HG03571 (cell line): ENCODE measurements at regions not wholly inside any gene's neighbourhood (a gene's known extent, or its start where the extent isn't known, plus 50 kb on each side); places are given as distances from the start of the nearest gene placed in this dataset.
"Not testable (repeated sequence)": the region's sequence is repeated elsewhere in the genome, so short reads cannot be mapped to it uniquely, and the experiment has no call there.

ENCODE experiments used
- ATAC-seq: cut with Tn5 transposase; IDR thresholded peaks from one replicate; pipeline ENCODE4 v1.9.1; 2021; ENCODE audit not compliant: unreplicated experiment

DNA sequence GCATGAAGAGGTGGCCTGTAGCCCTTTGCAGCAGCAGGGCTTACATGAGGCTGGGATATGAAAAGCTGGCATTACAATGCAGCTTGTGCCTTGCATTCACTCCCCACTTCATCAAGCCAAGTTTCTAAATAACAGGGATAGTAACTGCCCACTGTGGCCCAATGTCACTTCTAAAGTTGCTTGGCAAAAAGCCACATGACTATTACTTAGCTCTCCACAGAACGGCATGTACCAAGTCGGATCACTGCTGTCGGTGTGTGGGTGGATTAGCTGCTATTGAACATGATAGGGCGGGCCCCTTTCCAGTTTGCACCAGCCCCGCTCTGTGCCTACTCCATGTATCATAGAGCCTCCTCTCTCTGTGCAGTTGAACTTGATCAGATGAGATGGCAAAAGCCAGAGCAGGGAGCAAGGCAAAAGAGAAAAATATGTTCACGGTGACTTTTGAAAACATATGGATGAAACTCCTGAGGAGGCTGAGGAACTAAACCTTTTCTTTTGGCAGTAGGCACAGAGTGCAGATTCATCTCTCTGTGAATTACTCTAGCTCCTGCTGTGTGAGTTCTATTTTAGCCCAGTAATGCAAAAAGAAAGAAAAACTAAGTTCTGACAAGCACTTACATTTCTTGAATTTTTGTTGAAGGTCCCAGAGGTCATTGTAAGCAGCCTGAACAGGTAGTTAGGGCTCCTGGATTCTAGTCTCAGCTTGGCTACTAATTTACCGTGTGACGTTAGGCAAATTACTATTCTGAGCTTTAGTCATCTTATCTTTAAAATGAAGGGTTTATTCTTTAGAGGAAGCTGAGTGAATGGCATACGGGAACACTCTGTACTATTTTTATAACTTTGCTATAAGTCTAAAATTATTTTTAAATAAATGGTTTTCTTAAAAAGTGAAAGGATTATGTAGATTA is 125.6 kb upstream of the NBPF9 start:
- not testable (repeated sequence) for ATAC-seq

DNA sequence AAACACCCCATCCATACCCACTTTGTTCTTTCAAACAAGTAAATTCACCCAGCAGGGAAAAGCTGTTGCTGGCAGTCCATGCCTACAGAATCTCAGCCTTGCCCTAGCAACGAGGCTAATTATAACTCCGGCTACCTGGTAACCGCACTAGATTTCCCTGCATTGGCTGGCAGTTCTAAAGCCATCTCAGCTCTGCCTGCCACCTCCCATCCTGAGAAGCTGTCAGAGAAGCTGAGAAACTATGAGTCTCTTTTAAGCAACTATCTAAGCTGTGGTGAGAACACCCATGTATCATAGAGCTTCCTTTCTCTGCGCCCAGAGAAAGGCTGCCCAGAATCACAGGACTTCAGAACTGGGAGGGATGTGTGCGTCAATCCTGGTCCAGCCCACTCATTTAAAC is 126.5 kb upstream of the NBPF9 start:
- ATAC-seq: not testable (repeated sequence)

DNA sequence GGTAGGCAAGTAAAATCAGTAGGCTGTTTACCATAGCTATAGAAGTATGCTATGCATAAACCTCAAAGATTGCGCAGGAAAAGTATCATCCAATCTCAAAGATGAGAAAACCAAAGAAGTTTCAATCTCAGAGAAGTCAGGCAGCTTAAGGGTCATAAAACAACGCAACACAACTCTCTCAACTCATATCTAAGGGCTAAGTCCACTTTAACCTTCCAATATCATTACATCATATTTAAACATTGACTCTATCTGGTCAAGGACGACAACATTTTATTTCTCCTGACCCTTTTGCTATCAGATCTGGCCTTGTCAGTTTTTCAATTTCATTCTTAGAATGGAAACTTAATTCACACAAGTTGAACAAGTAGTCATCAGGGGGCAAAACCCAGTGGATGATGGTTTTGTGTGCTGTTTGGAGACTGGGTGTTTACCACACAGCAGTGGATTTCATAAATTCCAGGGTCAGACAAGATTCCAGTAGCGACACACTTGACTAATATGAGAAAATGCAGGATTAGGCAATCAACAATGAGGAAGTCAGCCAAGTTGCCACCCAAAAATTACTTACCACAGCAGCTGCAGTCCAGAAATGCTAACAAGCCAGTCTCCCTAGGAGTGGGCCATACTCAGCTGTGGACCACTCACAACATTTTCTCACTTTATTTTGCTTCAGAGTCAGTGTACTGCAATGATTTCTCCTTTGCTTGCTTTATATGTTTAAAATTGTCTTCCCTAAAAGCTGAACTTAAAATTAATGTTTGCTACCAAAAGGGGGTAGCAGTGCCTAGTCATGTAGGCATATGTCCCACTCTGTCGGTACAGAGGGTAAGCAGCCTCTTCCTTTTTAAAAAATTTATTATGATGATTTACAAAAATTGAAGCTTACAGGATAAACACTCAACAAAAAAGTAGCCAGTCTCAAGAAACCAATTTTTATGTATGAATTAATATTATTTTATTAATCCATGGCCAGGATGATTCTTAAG is 131.9 kb upstream of the NBPF9 start:
- not testable (repeated sequence) for ATAC-seq

DNA sequence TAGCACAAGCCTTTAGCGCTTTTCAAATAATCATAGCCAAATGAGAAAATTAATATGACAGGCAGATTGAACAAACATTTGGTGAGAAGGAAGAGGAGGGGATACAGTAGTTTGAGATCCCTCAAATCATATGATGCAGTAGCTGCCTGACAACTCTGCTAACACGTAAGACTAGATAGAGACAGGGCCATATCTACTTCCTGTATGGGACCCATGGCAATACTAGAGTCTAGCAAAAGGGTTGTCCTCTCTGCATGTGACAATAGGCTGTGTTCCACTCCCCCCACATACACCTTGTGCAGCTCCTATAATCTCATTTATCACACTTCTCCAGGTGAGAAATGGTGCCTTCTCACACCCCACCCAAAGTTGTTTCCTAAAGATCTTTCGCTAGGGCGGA is 134.2 kb upstream of the NBPF9 start:
- not testable (repeated sequence) for ATAC-seq

DNA sequence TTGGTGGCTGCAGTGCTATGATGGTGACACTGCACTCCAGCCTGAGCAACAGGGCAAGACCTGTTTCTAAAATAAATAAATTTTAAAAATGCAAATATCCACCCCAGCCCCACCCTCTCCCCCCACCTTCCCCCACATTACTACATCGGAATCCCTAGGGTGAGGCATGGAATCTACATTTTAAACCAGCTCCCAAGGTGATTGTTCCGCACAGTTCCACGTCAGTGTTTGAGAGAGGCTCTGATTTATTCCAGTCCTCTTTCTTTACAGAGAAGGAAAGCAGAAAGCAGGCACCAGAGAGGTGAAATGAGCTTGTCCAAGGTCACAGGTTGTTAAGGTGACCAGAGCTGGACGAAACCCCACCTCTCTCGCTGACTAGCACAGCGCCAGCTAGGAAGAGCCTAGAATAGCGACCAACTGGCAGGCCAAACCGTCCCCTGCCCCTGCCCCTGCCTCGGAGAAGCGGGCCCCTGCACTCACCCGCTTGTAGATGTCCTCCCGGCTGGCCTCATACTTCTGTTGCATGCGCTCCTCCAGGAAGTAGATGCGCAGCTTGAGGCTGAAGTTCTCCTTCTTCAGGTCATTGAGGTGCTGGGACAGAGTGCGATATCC is 136.7 kb upstream of the NBPF9 start:
- not testable (repeated sequence) for ATAC-seq

DNA sequence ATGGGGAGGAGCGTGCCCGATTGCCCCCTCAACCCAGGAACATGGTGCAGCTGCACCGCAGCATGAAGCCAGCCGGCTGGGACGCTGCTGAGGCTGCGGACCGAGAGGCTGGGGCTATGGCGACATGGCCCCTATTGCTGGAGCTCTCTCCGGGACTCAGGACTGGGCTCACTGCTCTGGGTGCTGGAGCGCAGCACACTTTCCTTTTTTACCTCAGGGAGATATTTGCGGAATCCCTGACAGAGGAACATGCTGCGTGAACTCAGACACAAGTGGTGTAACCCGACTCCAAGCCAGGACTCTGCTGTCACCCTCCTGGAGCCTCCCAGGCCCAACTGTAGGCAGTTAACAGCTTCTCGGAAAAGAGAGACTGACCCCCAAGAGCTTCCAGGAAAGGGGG is 137.2 kb upstream of the NBPF9 start:
- ATAC-seq: not testable (repeated sequence)

DNA sequence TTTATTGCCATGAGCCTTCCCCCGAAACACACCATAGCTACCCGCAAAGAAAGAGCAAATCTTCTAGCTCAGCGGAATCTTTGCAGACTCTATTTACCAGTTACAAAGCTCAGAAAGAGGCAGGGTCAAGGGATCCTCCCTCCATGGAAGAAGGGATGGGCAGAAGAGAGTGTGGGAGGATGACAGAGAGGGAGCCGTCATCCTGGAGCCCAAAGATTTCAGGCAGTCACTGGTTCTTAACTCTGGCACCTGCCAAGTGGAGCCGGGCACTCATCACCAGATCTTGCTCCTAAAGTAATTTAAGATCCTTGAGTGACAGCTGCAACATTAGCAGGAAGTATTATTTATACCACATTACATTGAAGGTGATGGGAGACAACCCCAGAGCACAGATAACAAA is 137.9 kb upstream of the NBPF9 start:
- not testable (repeated sequence) for ATAC-seq

DNA sequence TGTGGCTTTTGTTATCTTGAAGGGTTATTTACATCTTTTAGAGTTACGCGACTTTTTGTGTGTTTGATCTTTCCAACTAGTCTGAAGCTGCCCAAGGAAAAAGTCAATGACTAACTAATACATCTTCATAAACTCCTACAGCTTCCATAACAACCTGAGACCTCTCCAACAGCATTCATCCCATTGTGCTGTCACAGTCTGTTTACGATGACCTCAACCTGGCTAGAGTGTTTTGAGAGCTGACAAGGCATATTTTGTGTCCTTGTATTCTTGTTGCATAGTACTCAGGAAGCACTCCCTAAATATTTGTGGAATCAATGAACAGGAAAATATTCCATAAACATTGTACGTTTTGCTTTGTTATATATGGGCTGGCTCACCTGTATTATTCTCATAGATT is 140.2 kb upstream of the NBPF9 start:
- ATAC-seq: not testable (repeated sequence)

DNA sequence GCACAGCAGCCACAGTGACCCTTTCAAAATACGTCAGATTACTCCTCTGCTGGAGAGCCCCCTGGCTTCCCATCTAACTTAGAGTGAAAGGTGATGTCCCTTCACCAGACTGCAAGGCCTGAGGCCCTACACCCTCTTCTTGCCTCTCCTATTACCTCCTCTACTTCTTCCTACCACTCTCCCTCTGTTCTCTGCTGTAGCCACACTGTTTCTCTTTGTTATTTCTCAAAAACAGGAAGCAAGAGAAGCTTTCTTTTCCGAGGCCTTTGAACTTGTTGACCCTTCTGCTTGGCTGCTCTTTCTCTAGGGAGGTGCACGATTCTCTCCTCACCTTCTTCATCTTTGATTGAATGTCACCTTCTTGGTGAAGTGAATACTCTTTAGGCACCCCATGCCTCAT is 141.3 kb upstream of the NBPF9 start:
- ATAC-seq: not testable (repeated sequence)

DNA sequence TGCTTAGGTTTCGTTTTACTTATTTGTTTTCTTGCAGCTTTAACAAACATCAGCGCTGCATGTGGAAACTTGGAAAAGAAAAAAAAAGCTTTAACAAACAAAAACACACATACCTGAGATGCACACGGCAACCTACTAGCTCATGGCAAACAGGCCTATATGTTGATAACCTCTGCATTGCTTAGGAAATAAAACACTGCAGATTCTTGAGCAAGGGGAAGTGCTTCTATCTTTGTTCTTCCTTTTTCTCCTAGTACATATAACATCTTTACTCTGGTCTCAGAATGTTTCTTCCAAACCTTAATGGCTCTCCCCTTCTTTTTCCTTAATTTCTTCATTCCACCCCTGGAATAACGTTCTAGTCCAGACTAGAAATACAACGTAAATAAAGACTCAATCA is 142.9 kb upstream of the NBPF9 start:
- not testable (repeated sequence) for ATAC-seq

DNA sequence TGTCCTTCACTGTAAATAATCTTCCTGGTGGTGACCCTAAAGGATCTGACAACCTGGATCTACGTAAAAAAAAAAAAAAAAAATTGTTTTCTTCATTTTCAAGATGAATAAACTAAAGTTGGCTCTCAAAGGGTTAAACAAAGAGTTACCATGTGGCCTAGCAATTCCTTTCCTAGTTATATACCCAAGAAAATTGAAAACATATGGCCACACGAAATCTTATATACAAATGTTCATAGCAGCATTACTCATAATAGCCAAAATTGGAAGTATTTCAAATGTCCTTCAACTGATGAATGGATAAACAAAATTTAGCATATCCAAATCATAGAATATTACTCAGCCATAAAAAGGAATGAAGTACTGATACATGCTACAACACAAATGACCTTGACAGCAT is 145.3 kb upstream of the NBPF9 start:
- not testable (repeated sequence) for ATAC-seq

DNA sequence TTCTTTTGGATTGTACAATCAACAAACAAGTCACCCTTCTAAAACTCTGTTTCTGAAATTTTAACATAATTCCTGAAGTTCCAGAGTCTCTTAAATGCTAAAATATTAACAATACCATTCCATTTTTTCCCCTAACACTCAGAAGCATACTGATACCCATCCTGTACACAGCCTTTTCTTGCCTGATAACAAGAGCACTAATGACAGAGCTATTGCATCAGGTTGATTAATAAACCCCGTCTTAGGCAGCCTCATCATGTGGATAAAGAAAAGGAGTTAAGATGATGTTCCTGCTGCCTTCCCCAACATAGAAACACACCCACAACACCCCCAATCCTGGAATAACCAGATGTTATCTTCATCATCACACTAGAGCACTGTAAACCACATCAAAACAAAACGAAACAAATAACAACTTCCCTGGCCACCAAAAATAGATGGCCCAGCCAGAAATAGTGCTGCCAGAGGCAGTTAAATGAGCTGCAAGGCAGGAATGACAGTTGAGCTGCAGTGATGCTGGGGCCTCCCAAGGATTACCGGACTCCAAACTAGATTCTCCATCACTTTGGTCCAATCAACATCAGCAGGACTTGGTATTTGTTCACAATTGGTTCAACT is 146.6 kb upstream of the NBPF9 start:
- ATAC-seq: not testable (repeated sequence)

DNA sequence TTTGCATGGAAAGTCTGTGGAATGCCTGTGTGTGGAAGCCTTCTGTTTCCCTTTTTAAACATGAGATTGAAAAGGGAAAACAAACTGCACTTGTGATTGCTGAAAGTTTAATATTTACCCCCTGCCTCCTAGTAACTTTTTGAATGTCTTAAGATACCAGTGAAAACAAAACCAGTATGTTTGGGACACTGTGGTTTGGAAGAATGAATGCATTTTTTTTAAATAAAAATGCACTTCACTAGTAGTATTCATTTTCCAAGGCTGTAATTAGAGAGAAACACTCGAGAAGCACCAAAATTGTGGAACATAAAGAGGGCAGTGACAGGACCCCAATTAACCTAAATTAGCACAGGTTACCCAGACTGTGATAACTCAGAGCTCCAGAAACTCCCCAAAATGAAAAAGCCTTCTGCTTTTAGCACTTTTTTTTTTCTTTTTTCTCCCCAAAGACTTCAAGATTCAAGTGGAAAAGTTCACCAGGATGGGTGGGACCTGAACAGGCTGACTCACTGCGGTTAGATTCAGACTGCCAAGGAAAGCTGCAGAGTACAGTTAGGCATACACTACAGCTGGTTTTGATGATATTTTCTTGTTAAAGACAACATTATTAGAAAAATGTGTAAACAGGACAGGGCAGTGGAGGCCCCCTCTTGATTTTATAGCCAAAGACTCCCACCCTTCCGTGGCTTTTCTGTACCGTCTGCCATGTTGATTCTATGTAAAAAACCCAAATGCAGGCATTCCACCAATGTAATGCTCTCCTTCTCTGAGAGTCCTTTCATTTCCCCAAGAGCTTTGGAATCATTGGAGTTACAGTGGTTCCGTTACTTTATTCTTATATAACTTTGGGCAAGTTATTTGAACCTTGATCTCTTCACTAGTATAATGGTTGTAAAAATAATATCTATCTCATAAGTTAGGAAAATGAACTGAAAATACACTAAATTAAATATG is 151.8 kb upstream of the NBPF9 start:
- not testable (repeated sequence) for ATAC-seq

DNA sequence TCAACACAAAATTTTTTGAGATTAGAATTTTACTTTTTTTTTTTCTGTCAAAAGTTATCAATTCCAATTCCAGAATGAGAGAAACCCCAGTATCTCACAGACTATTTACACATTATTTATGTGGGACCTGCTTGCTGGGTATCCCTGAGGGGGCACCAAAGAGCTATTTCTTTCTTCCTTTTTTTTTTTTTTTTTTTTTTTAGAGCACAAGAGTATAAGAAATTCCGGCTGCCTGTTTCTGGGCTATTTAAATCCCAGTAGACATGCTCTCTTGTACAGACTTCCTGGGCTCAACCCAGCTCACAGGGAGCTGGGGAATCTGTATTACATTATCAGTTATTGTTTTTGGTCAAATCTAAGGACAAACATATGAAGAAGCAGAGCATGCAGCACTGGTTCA is 156.9 kb upstream of the NBPF9 start:
- not testable (repeated sequence) for ATAC-seq

DNA sequence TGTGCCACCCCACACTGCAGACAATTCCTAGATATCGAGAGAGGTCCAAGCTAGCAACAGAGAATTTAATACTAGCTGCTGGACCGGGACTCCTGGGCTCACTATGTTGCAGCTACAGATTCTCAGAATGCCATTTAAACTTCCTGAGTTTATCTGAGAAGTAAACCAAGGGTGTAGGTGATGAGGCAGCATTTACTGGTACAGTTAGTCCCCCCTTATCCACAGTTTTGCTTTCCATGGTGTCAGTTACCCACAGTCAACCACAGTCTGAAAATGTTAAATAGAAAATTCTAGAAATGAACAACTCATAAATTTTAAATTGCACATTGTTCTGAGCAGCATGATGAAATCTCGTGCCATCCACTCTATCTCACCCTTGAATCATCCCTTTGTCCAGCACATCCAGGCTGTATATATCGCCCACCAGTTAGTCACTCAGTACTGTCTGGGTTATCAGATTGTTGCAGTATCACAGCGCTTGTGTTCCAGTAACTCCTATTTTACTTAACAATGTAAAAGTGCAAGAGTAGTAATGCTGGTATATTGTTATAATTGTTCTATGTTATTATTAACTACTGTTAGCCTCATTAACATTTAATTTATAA is 157.5 kb upstream of the NBPF9 start:
- ATAC-seq: not testable (repeated sequence)

DNA sequence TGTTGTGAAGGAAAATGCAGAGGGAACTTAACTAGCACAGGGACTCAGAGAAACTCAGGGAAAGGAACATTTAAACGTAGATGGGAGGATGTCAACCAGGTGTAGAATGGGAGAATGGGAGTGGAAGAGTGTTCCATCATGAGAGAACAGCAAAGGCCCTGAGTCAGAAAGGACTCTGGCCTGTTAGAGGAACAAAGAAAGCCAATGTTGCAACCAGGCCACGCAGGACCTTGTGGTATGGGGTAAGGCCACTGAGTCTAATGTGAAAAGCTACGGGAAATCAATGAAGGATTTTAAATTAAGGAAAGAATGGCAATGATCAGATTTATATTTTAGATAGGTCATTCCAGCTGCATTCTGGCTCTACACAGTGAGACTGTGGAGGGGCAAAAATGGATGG is 163.9 kb upstream of the NBPF9 start:
- ATAC-seq: not testable (repeated sequence)

DNA sequence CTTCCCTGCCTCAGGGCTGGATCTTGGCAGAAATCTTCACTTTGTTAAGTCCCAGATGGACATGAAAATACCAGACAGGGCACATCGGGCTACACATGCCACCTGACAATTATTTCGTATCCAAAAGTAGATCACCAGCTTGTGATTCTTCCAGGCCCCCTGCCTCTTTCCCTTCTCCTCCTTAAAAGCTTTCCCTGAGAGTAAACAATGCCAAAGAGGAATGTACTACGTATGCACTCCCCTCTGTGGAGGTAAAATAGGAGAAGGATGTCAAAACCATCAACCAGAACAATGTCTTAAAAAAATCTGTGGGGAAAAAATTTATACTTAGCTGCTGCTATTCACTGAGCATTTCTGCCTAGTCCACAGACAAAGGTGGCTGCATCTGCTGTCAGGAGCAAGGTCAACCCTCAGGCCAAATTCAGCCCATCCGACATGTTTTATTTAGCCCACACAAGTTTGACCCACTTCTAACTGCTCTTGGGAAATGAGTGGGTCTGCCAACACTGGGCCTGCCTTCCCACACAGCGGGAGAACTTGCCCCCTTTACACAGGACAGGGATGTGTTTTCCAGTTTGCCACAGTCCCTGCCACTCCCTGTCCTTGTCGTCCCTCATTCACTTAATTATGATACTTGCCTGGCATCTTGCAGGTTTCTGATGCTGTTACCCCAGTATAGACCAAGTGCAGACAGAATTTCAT is 165.8 kb upstream of the NBPF9 start:
- not testable (repeated sequence) for ATAC-seq

DNA sequence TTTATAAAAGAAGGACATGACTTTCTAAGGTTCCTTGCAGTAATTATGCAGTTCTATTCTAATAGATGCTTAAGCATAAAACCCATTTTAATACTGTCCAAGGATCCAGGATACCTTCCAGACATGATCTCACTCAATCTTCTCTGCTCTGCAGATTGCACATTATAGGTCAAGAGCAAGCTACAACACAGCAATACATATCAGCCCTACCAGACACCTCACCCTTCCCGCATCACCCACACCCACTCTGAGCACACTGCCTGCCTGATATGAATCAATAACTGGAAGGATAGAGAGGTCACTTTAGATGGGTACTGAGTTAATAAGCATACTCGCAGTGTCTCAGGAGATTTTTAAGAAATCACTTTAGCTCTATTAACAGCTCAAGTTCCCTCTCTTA is 166.5 kb upstream of the NBPF9 start:
- ATAC-seq: not testable (repeated sequence)
